ENCODE measurements at regions not wholly inside any gene's neighbourhood (a gene's known extent, or its start where the extent isn't known, plus 50 kb on each side); places are given as distances from the start of the nearest gene placed in this dataset.
"Not testable (repeated sequence)": the region's sequence is repeated elsewhere in the genome, so short reads cannot be mapped to it uniquely, and the experiment has no call there.

GRCh38 chr2:163949693-163950092, 213.9 kb upstream of the FIGN start:
- TF ChIP-seq CTCF (IDR thresholded peaks at IDR 0.05) = no peak
- H3K36me3 ChIP-seq (ENCODE audit: insufficient read depth in 1 of 2, low read depth in 1 of 2) = no peaks in the 10 kb centered on the region
- intact Hi-C loops (cut with DNase I) = no loop called here
- no peaks in the 10 kb centered on the region for H3K4me1 ChIP-seq
- DNase-seq (no peak), ATAC-seq (no peak)
- H3K9me3 ChIP-seq = no peaks in the 10 kb centered on the region
- H3K4me3 ChIP-seq = no peak overlapping the region
- no peak overlapping the region for H3K27ac ChIP-seq
- H3K27me3 ChIP-seq (ENCODE audit: insufficient read depth in 3 of 3, low read length in 2 of 3) = no peaks in the 10 kb centered on the region

GRCh38 chr2:163944347-163944737, 208.5 kb upstream of the FIGN start:
- 91 to 92% (median 92%) methylated on average over 4 of the region's 4 CpGs for WGBS, 3 donors

GRCh38 chr2:163943403-163944346, 207.9 kb upstream of the FIGN start:
- Histone ChIP-seq H3K36me3 (ENCODE audit: insufficient read depth in 1 of 2, low read depth in 1 of 2) (no peaks in the 10 kb centered on the region), H3K4me1 (no peaks in the 10 kb centered on the region), H3K27me3 (ENCODE audit: insufficient read depth in 3 of 3, low read length in 2 of 3) (peaks cover 0 to 3% (median 0%) of the 10 kb centered on the region in 3 donors), H3K4me3 (no peak overlapping the region), H3K27ac (no peak overlapping the region), H3K9me3 (no peaks in the 10 kb centered on the region)
- intact Hi-C loops (cut with DNase I) = no loop called here
- DNase-seq = no peak
- no peak for ATAC-seq
- 80 to 86% (median 82%) methylated on average over 9 of the region's 9 CpGs for WGBS, 3 donors
- TF ChIP-seq CTCF (IDR thresholded peaks at IDR 0.05) = no peak

More at GRCh38 chr2:163944347-163944737, 208.5 kb upstream of the FIGN start:
- Histone ChIP-seq H3K4me3 (no peak overlapping the region), H3K27ac (no peak overlapping the region), H3K9me3 (no peaks in the 10 kb centered on the region), H3K27me3 (ENCODE audit: insufficient read depth in 3 of 3, low read length in 2 of 3) (peaks cover 0 to 3% (median 0%) of the 10 kb centered on the region in 3 donors), H3K36me3 (ENCODE audit: insufficient read depth in 1 of 2, low read depth in 1 of 2) (no peaks in the 10 kb centered on the region), H3K4me1 (no peaks in the 10 kb centered on the region)
- ATAC-seq = no peak
- intact Hi-C loops (cut with DNase I) = no loop called here
- no peak for DNase-seq
- TF ChIP-seq CTCF (IDR thresholded peaks at IDR 0.05) = no peak

GRCh38 chr2:163934131-163934530, 198.3 kb upstream of the FIGN start:
- TF ChIP-seq CTCF (IDR thresholded peaks at IDR 0.05) = no peak
- no peaks in the 10 kb centered on the region for H3K4me1 ChIP-seq
- H3K9me3 ChIP-seq = no peaks in the 10 kb centered on the region
- H3K4me3 ChIP-seq = no peak overlapping the region
- ATAC-seq (no peak), DNase-seq (no peak)
- H3K27ac ChIP-seq = no peak overlapping the region
- H3K27me3 ChIP-seq (ENCODE audit: insufficient read depth in 3 of 3, low read length in 2 of 3) = no peaks in the 10 kb centered on the region
- intact Hi-C loops (cut with DNase I) = no loop called here
- no peaks in the 10 kb centered on the region for H3K36me3 ChIP-seq (ENCODE audit: insufficient read depth in 1 of 2, low read depth in 1 of 2)

- DNase-seq = no peak
- no peaks in the 10 kb centered on the region for H3K27me3 ChIP-seq (ENCODE audit: insufficient read depth in 3 of 3, low read length in 2 of 3)
These were observed 183.9 kb upstream of the FIGN start for GRCh38 chr2:163919717-163920116.

GRCh38 chr2:163914486-163914885, 178.7 kb upstream of the FIGN start:
- 94 to 99% (median 94%) methylated on average over 19 of the region's 19 CpGs for WGBS, 3 donors
- H3K4me3 ChIP-seq; ATAC-seq; intact Hi-C loops (cut with DNase I); H3K9me3 ChIP-seq; DNase-seq; H3K27ac ChIP-seq; H3K27me3 ChIP-seq (ENCODE audit: insufficient read depth in 3 of 3, low read length in 2 of 3); H3K36me3 ChIP-seq (ENCODE audit: insufficient read depth in 1 of 2, low read depth in 1 of 2); H3K4me1 ChIP-seq: not testable (repeated sequence)

More at GRCh38 chr2:163919717-163920116, 183.9 kb upstream of the FIGN start:
- H3K4me3 ChIP-seq = no peak overlapping the region
- H3K36me3 ChIP-seq (ENCODE audit: insufficient read depth in 1 of 2, low read depth in 1 of 2) = no peaks in the 10 kb centered on the region
- no peaks in the 10 kb centered on the region for H3K4me1 ChIP-seq
- no peak overlapping the region for H3K27ac ChIP-seq
- no peak for TF ChIP-seq CTCF (IDR thresholded peaks at IDR 0.05)
- 52 to 59% (median 56%) methylated on average over 5 of the region's 5 CpGs for WGBS, 3 donors
- peaks cover 5% of the 10 kb centered on the region for H3K9me3 ChIP-seq
- no peak for ATAC-seq
- intact Hi-C loops (cut with DNase I) = no loop called here

- H3K27ac ChIP-seq; intact Hi-C loops (cut with DNase I); H3K27me3 ChIP-seq (ENCODE audit: insufficient read depth in 3 of 3, low read length in 2 of 3); H3K4me3 ChIP-seq; H3K36me3 ChIP-seq (ENCODE audit: insufficient read depth in 1 of 2, low read depth in 1 of 2); DNase-seq; ATAC-seq; H3K4me1 ChIP-seq; H3K9me3 ChIP-seq: not testable (repeated sequence)
- WGBS, 3 donors = 86 to 88% (median 87%) methylated on average over 23 to 32 of the region's 32 CpGs
These were observed 177.7 kb upstream of the FIGN start for GRCh38 chr2:163913532-163913944.

Measured in psoas muscle (tissue), 7 donors.